PC-9 (cell line): ENCODE measurements at regions not wholly inside any gene's neighbourhood (a gene's known extent, or its start where the extent isn't known, plus 50 kb on each side); places are given as distances from the start of the nearest gene placed in this dataset.

Source experiments
- BruUV-seq: library from RNA; stranded (reverse); fragments of 400-500 nt; replicated peaks from 2 replicates; lab custom pipeline; 2021; lab: Mats Ljungman, UMichigan
- CTCF ChIA-PET: fragments of 300-600 bp; sonication (Branson Sonifier 250); formaldehyde crosslinking; loops from one replicate; lab custom pipeline; 2022; ENCODE audit warnings: antibody characterized with exemption; lab: Charles Lee
- POLR2A ChIA-PET: fragments of 300-600 bp; sonication (Branson Sonifier 250); formaldehyde crosslinking; loops from one replicate; lab custom pipeline; 2022; ENCODE audit warnings: antibody characterized with exemption; ENCODE audit not compliant: unreplicated experiment; lab: Charles Lee
- DNase-seq, 2 experiments: peaks; one replicate each; pipeline versions ENCODE4 v3.0.0 to v3.0.0-alpha.2; 2015 to 2022; ENCODE audit warnings: mixed read lengths in 1 of 2
- H2AFZ ChIP-seq: fragments of 200-600 bp; sonication (generic); 2 replicates; pipeline ENCODE4 v1.8.1; 2017; ENCODE audit warnings: antibody characterized with exemption
- H3F3A ChIP-seq: fragments of 200-600 bp; sonication (generic); 2 replicates; pipeline ENCODE4 v1.8.1; 2017; ENCODE audit warnings: antibody characterized with exemption, mild to moderate bottlenecking, low read depth; ENCODE audit not compliant: insufficient read depth
- H3K27ac ChIP-seq: fragments of 200-600 bp; sonication (generic); 2 replicates; pipeline ENCODE4 v1.6.1; 2016; ENCODE audit warnings: mixed run types
- H3K27me3 ChIP-seq: fragments of 200-600 bp; sonication (generic); 2 replicates; pipeline ENCODE4 v1.6.1; 2016; ENCODE audit warnings: low read depth, mixed run types; ENCODE audit not compliant: insufficient read depth
- H3K36me3 ChIP-seq: fragments of 200-600 bp; sonication (generic); 2 replicates; pipeline ENCODE4 v1.6.1; 2016; ENCODE audit warnings: low read depth, mixed run types
- H3K4me1 ChIP-seq: fragments of 200-600 bp; sonication (generic); replicated peaks from 2 replicates; pipeline ENCODE4 v1.6.1; 2016; ENCODE audit warnings: mixed run types; ENCODE audit not compliant: insufficient read depth
- H3K4me2 ChIP-seq: fragments of 200-600 bp; sonication (generic); 2 replicates; pipeline ENCODE4 v1.6.1; 2017; ENCODE audit warnings: mixed run types
- H3K4me3 ChIP-seq: fragments of 200-600 bp; sonication (generic); 2 replicates; pipeline ENCODE4 v1.6.1; 2016; ENCODE audit warnings: mixed run types
- H3K79me2 ChIP-seq: fragments of 200-600 bp; sonication (generic); 2 replicates; pipeline ENCODE4 v1.6.1; 2017; ENCODE audit warnings: low read depth, mixed run types
- H3K9me2 ChIP-seq: fragments of 200-600 bp; sonication (generic); 2 replicates; pipeline ENCODE4 v1.8.1; 2017; ENCODE audit warnings: mild to moderate bottlenecking; ENCODE audit not compliant: insufficient read depth
- H3K9me3 ChIP-seq: fragments of 200-600 bp; sonication (generic); 2 replicates; pipeline ENCODE4 v1.8.1; 2016; ENCODE audit warnings: low read depth; ENCODE audit not compliant: insufficient read depth
- H4K20me1 ChIP-seq: fragments of 200-600 bp; sonication (generic); 2 replicates; pipeline ENCODE4 v1.8.1; 2017; ENCODE audit not compliant: insufficient read depth
- CTCF ChIP-seq: fragments of 200-600 bp; sonication (generic); conservative IDR thresholded peaks from 2 replicates; pipeline ENCODE4 v1.6.1; 2017; ENCODE audit warnings: mixed run types, antibody characterized with exemption, mild to moderate bottlenecking, moderate library complexity
- EZH2 ChIP-seq: fragments of 200-600 bp; sonication (generic); IDR thresholded peaks from 2 replicates; pipeline ENCODE4 v1.8.0; 2017; ENCODE audit warnings: antibody characterized with exemption, low read depth
- intact Hi-C: fragments of 100-400 bp; cut with micrococcal nuclease; formaldehyde crosslinking; loops from one replicate; pipeline ENCODE4 v1.10.0; 2022; ENCODE audit not compliant: unreplicated experiment

- TF ChIP-seq CTCF (no peak), EZH2 (no peak)
- DNase-seq: no peak
- Histone ChIP-seq H3K9me2 (no peaks in the 10 kb centered on the region), H3K4me3 (no peak overlapping the region), H3K79me2 (no peaks in the 10 kb centered on the region), H3F3A (no peaks in the 10 kb centered on the region), H4K20me1 (no peaks in the 10 kb centered on the region), H3K9me3 (no peaks in the 10 kb centered on the region), H2AFZ (no peak overlapping the region), H3K27me3 (peaks cover 65% of the 10 kb centered on the region), H3K4me1 (no peaks in the 10 kb centered on the region), H3K36me3 (no peaks in the 10 kb centered on the region), H3K4me2 (no peak overlapping the region), H3K27ac (no peak overlapping the region)
- no TSS peak for BruUV-seq
- CTCF ChIA-PET: no interaction called here
- intact Hi-C loops: no loop called here
- POLR2A ChIA-PET: no interaction called here
These were observed 297.3 kb downstream of the MAF start for GRCh38 chr16:79303206-79303605.

GRCh38 chr16:79302731-79303130 is 297.8 kb downstream of the MAF start:
- Histone ChIP-seq H3F3A (no peaks in the 10 kb centered on the region), H3K79me2 (no peaks in the 10 kb centered on the region), H3K4me3 (no peak overlapping the region), H4K20me1 (no peaks in the 10 kb centered on the region), H3K9me2 (no peaks in the 10 kb centered on the region), H3K4me2 (no peak overlapping the region), H3K9me3 (no peaks in the 10 kb centered on the region), H3K36me3 (no peaks in the 10 kb centered on the region), H3K4me1 (no peaks in the 10 kb centered on the region), H3K27ac (no peak overlapping the region), H2AFZ (no peak overlapping the region), H3K27me3 (peaks cover 60% of the 10 kb centered on the region)
- ChIA-PET CTCF (no interaction called here), POLR2A (no interaction called here)
- TF ChIP-seq CTCF: no peak
- TF ChIP-seq EZH2: no peak
- intact Hi-C loops: no loop called here
- no TSS peak for BruUV-seq
- no peak for DNase-seq

GRCh38 chr16:79301051-79301450 is 299.5 kb downstream of the MAF start:
- Histone ChIP-seq H3K9me2 (no peaks in the 10 kb centered on the region), H3K36me3 (no peaks in the 10 kb centered on the region), H3K27ac (no peak overlapping the region), H3K79me2 (no peaks in the 10 kb centered on the region), H3K4me1 (no peaks in the 10 kb centered on the region), H2AFZ (no peak overlapping the region), H3K4me3 (no peak overlapping the region), H3K4me2 (no peak overlapping the region), H3F3A (no peaks in the 10 kb centered on the region), H3K9me3 (no peaks in the 10 kb centered on the region), H4K20me1 (no peaks in the 10 kb centered on the region), H3K27me3 (peaks cover 54% of the 10 kb centered on the region)
- BruUV-seq: no TSS peak
- ChIA-PET CTCF (no interaction called here), POLR2A (no interaction called here)
- no peak for DNase-seq
- intact Hi-C loops: no loop called here
- TF ChIP-seq EZH2: no peak
- TF ChIP-seq CTCF: no peak
